HCT116 (cell line): ENCODE measurements at regions not wholly inside any gene's neighbourhood (a gene's known extent, or its start where the extent isn't known, plus 50 kb on each side); places are given as distances from the start of the nearest gene placed in this dataset.

Source experiments
- ATAC-seq: fragments of 200-7000 bp; cut with Tn5 transposase; 2 replicates; pipeline ENCODE4 v1.9.1; 2020; ENCODE audit warnings: mild to moderate bottlenecking, moderate library complexity
- BruUV-seq: library from RNA; stranded (reverse); fragments of 400-500 nt; replicated peaks from 2 replicates; lab custom pipeline; 2021; lab: Mats Ljungman, UMichigan
- CTCF ChIA-PET: fragments of 300-600 bp; sonication (Branson Sonifier 250); formaldehyde crosslinking; loops from one replicate; lab custom pipeline; 2021; ENCODE audit warnings: antibody characterized with exemption; lab: Charles Lee
- POLR2A ChIA-PET: fragments of 300-600, 350-600 bp; sonication (Branson Sonifier 250); formaldehyde crosslinking; loops from one replicate; lab custom pipeline; 2021; ENCODE audit warnings: antibody characterized with exemption; lab: Charles Lee
- RAD21 ChIA-PET, 2 experiments: fragments of 300-600 bp; sonication (Branson Sonifier 250); formaldehyde crosslinking; loops; one replicate each; lab custom pipeline; 2023; ENCODE audit warnings: low total read pairs in 2 of 2; ENCODE audit not compliant: uncharacterized antibody in 2 of 2, unreplicated experiment in 2 of 2, low non-redundant PET in 1 of 2; lab: Charles Lee
- DNase-seq: peaks from one replicate; pipeline ENCODE4 v3.0.0-alpha.2; 2010; ENCODE audit warnings: low read depth, low spot score
- H2AFZ ChIP-seq: fragments of 200-600 bp; shearing (Covaris generic), sonication (generic); 2 replicates; pipeline ENCODE4 v1.6.1; 2017; ENCODE audit warnings: low read depth, mixed run types, mixed read lengths, antibody characterized with exemption, low read length; ENCODE audit not compliant: poor library complexity, severe bottlenecking
- H3K27ac ChIP-seq: 2 replicates; pipeline ENCODE4 v1.5.1; 2012; ENCODE audit warnings: low read depth, low read length
- H3K27me3 ChIP-seq: fragments of 200-600 bp; sonication (generic); 2 replicates; pipeline ENCODE4 v1.6.1; 2016; ENCODE audit warnings: mixed run types, low read length, mixed read lengths; ENCODE audit not compliant: insufficient read depth
- H3K36me3 ChIP-seq, 2 experiments: fragments of 200-500 bp in 1 of 2; fragments of 200-600 bp in 1 of 2; sonication (Bioruptor generic) in 1 of 2; sonication (generic) in 1 of 2; 2 replicates each; pipeline versions ENCODE4 v1.5.1 to v1.6.1; 2014 to 2016; ENCODE audit warnings: low read length in 2 of 2, inconsistent platforms in 1 of 2, mixed read lengths in 1 of 2, mixed run types in 1 of 2; ENCODE audit not compliant: insufficient read depth in 2 of 2, control insufficient read depth in 1 of 2
- H3K4me1 ChIP-seq, 2 experiments: fragments of 200-600 bp in 1 of 2; sonication (generic) in 1 of 2; 2 replicates each; pipeline versions ENCODE4 v1.5.1 to v1.6.1; 2012 to 2017; ENCODE audit warnings: low read length in 2 of 2, inconsistent platforms in 1 of 2, mild to moderate bottlenecking in 1 of 2, mixed read lengths in 1 of 2, mixed run types in 1 of 2, moderate library complexity in 1 of 2; ENCODE audit not compliant: insufficient read depth in 2 of 2, control insufficient read depth in 1 of 2
- H3K4me2 ChIP-seq: fragments of 200-600 bp; sonication (generic); 2 replicates; pipeline ENCODE4 v1.6.1; 2017; ENCODE audit warnings: mixed run types, low read length, mixed read lengths
- H3K4me3 ChIP-seq, 2 experiments: fragments of 200-600 bp in 1 of 2; sonication (generic) in 1 of 2; replicated peaks in 1 of 2; 2 replicates each; pipeline ENCODE4 v1.5.1; 2011 to 2016; ENCODE audit warnings: low read length in 2 of 2, control low read depth in 1 of 2, low read depth in 1 of 2, mild to moderate bottlenecking in 1 of 2, mixed read lengths in 1 of 2, mixed run types in 1 of 2
- H3K79me2 ChIP-seq: fragments of 200-600 bp; sonication (generic); 2 replicates; pipeline ENCODE4 v1.6.1; 2017; ENCODE audit warnings: mild to moderate bottlenecking, mixed run types, low read length, moderate library complexity, mixed read lengths; ENCODE audit not compliant: insufficient read depth
- H3K9ac ChIP-seq: fragments of 200-600 bp; sonication (generic); 2 replicates; pipeline ENCODE4 v1.6.1; 2016; ENCODE audit warnings: low read length, mixed read lengths
- H3K9me2 ChIP-seq: fragments of 200-600 bp; sonication (generic), shearing (Covaris generic); 2 replicates; pipeline ENCODE4 v1.6.1; 2017; ENCODE audit warnings: mixed run types, mild to moderate bottlenecking, moderate library complexity; ENCODE audit not compliant: insufficient read depth
- H3K9me3 ChIP-seq, 2 experiments: fragments of 200-500 bp in 1 of 2; fragments of 200-600 bp in 1 of 2; sonication (Bioruptor generic) in 1 of 2; sonication (generic) in 1 of 2; 2 replicates each; pipeline ENCODE4 v1.6.1; 2014 to 2017; ENCODE audit warnings: low read length in 2 of 2, mixed read lengths in 2 of 2, inconsistent platforms in 1 of 2, low read depth in 1 of 2, mild to moderate bottlenecking in 1 of 2, mixed run types in 1 of 2, moderate library complexity in 1 of 2; ENCODE audit not compliant: control insufficient read depth in 1 of 2, insufficient read depth in 1 of 2
- H4K20me1 ChIP-seq: fragments of 200-600 bp; sonication (generic), shearing (Covaris generic); 2 replicates; pipeline ENCODE4 v1.6.1; 2017; ENCODE audit warnings: mixed run types, mild to moderate bottlenecking, moderate library complexity; ENCODE audit not compliant: insufficient read depth
- ATF3 ChIP-seq: IDR thresholded peaks from 2 replicates; pipeline ENCODE4 v1.6.1; 2012
- CEBPB ChIP-seq: IDR thresholded peaks from 2 replicates; pipeline ENCODE4 v1.6.1; 2012; ENCODE audit warnings: low read depth
- CTCF ChIP-seq, 3 experiments: fragments of 200-600 bp in 1 of 3; sonication (generic) in 1 of 3; IDR thresholded peaks in 2 of 3; conservative IDR thresholded peaks in 1 of 3; 2 replicates each; pipeline ENCODE4 v1.5.1; 2012 to 2017; ENCODE audit warnings: low read depth in 2 of 3, low read length in 2 of 3, antibody characterized with exemption in 1 of 3, borderline replicate concordance in 1 of 3, control low read depth in 1 of 3, mild to moderate bottlenecking in 1 of 3, mixed read lengths in 1 of 3, mixed run types in 1 of 3, moderate library complexity in 1 of 3; ENCODE audit not compliant: insufficient read depth in 1 of 3
- ELF1 ChIP-seq: IDR thresholded peaks from 2 replicates; pipeline ENCODE4 v1.6.1; 2012; ENCODE audit warnings: low read depth, borderline replicate concordance
- EZH2 ChIP-seq: fragments of 200-600 bp; sonication (generic); IDR thresholded peaks from 2 replicates; pipeline ENCODE4 v1.6.1; 2017; ENCODE audit warnings: antibody characterized with exemption, mixed run types
- EZH2phosphoT487 ChIP-seq: fragments of 200-600 bp; IDR thresholded peaks from 2 replicates; pipeline ENCODE4 v1.6.1; 2018; ENCODE audit warnings: antibody characterized with exemption, borderline replicate concordance
- FOSL1 ChIP-seq: IDR thresholded peaks from 2 replicates; pipeline ENCODE4 v1.6.1; 2012; ENCODE audit warnings: low read depth
- MAX ChIP-seq: IDR thresholded peaks from 2 replicates; pipeline ENCODE4 v1.6.1; 2012
- POLR2A ChIP-seq: IDR thresholded peaks from 2 replicates; pipeline ENCODE4 v1.7.0; 2011; ENCODE audit warnings: borderline replicate concordance; ENCODE audit not compliant: insufficient read depth, insufficient read length; ENCODE audit errors: extremely low read depth
- POLR2AphosphoS5 ChIP-seq: IDR thresholded peaks from 2 replicates; pipeline ENCODE4 v1.6.1; 2011; ENCODE audit warnings: mild to moderate bottlenecking, low read depth, low read length, moderate library complexity
- RAD21 ChIP-seq: IDR thresholded peaks from 2 replicates; pipeline ENCODE4 v1.6.1; 2012; ENCODE audit warnings: low read depth, mild to moderate bottlenecking
- REST ChIP-seq: IDR thresholded peaks from 2 replicates; pipeline ENCODE4 v1.6.1; 2012; ENCODE audit warnings: low read depth
- SIN3A ChIP-seq: IDR thresholded peaks from 2 replicates; pipeline ENCODE4 v1.6.1; 2012; ENCODE audit warnings: low read depth
- SP1 ChIP-seq: IDR thresholded peaks from 2 replicates; pipeline ENCODE4 v1.6.1; 2012; ENCODE audit warnings: low read depth
- SRF ChIP-seq: IDR thresholded peaks from 2 replicates; pipeline ENCODE4 v1.6.1; 2012; ENCODE audit warnings: low read depth
- TCF7L2 ChIP-seq: IDR thresholded peaks from 2 replicates; pipeline ENCODE4 v1.7.0; 2011; ENCODE audit warnings: borderline replicate concordance, inconsistent platforms; ENCODE audit not compliant: insufficient read depth, insufficient read length; ENCODE audit errors: extremely low read depth
- YY1 ChIP-seq: IDR thresholded peaks from 2 replicates; pipeline ENCODE4 v1.6.1; 2011; ENCODE audit warnings: low read length, low read depth, moderate library complexity, mild to moderate bottlenecking; ENCODE audit not compliant: insufficient replicate concordance; ENCODE audit errors: extremely low read depth
- ZBTB33 ChIP-seq: IDR thresholded peaks from 2 replicates; pipeline ENCODE4 v1.6.1; 2011; ENCODE audit warnings: mild to moderate bottlenecking, low read length, moderate library complexity; ENCODE audit not compliant: insufficient replicate concordance; ENCODE audit errors: extremely low read depth
- ZFX ChIP-seq: fragments of 450-650 bp; IDR thresholded peaks from 2 replicates; pipeline ENCODE4 v1.6.1; 2017
- ZNF274 ChIP-seq: fragments of 200-500 bp; sonication (Bioruptor generic); IDR thresholded peaks from 2 replicates; pipeline ENCODE4 v1.6.1; 2014; ENCODE audit warnings: mild to moderate bottlenecking, low read depth, low read length, inconsistent platforms
- intact Hi-C: fragments of 100-400 bp; cut with micrococcal nuclease; formaldehyde crosslinking; loops from 2 replicates; pipeline ENCODE4 v1.10.0; 2022

- intact Hi-C loops: no loop called here
- no peak overlapping the region for H2AFZ ChIP-seq
- no peak overlapping the region for H3K4me3 ChIP-seq
- no peak for DNase-seq
- CTCF ChIA-PET: no interaction called here
- TF ChIP-seq EZH2 (no peak), MAX (no peak), TCF7L2 (no peak), REST (no peak), ZNF274 (no peak), ATF3 (no peak), POLR2A (no peak), ZBTB33 (no peak), ELF1 (no peak), FOSL1 (no peak), SP1 (no peak), CTCF (IDR thresholded peaks at IDR 0.05 in 2 of 3, conservative IDR thresholded peaks at IDR 0.05 in 1 of 3; ENCODE audit: borderline replicate concordance in 1 of 3, insufficient read depth in 1 of 3, low read depth in 2 of 3, low read length in 2 of 3) (no peak), CEBPB (no peak), EZH2phosphoT487 (no peak), SIN3A (no peak), SRF (no peak), ZFX (no peak), RAD21 (no peak), YY1 (no peak), POLR2AphosphoS5 (no peak)
- TF ChIP-seq, all 23 proteins: peak for 0
- Histone ChIP-seq H3K4me1 (peaks cover 0 to 4% of the 10 kb centered on the region in 2 experiments; a peak in 1 of 4 replicates), H4K20me1 (no peaks in the 10 kb centered on the region), H3K79me2 (no peaks in the 10 kb centered on the region), H3K9me3 (no peaks in the 10 kb centered on the region), H3K4me2 (no peak overlapping the region), H3K36me3 (no peaks in the 10 kb centered on the region), H3K27ac (no peak overlapping the region), H3K9ac (no peak overlapping the region), H3K27me3 (no peaks in the 10 kb centered on the region), H3K9me2 (no peaks in the 10 kb centered on the region)
- no peak for ATAC-seq
- RAD21 ChIA-PET: no interaction called here
- no TSS peak for BruUV-seq
- POLR2A ChIA-PET: interaction anchor here (1.4 kb wide), 1 partner anchor 51 kb away, joined by 4 read pairs; no protein-coding TSS in a partner anchor
Measured at GRCh38 chr10:4405828-4406227, 420.2 kb upstream of the AKR1E2 start.
